SU-DHL-6 (cell line): ENCODE measurements at regions not wholly inside any gene's neighbourhood (a gene's known extent, or its start where the extent isn't known, plus 50 kb on each side); places are given as distances from the start of the nearest gene placed in this dataset.
"Not testable (repeated sequence)": the region's sequence is repeated elsewhere in the genome, so short reads cannot be mapped to it uniquely, and the experiment has no call there.

Source experiments
- H2AFZ ChIP-seq: fragments of 200-600 bp; sonication (generic); 2 replicates; pipeline ENCODE4 v1.6.1; 2014; ENCODE audit warnings: low read depth, mild to moderate bottlenecking, moderate library complexity, mixed read lengths, antibody characterized with exemption, low read length; ENCODE audit not compliant: severe bottlenecking
- H3F3A ChIP-seq: fragments of 200-600 bp; shearing (Covaris generic); 2 replicates; pipeline ENCODE4 v1.6.0; 2016; ENCODE audit warnings: antibody characterized with exemption, mild to moderate bottlenecking; ENCODE audit not compliant: insufficient read depth
- H3K27ac ChIP-seq: fragments of 200-600 bp; sonication (generic); 2 replicates; pipeline ENCODE4 v1.5.1; 2016; ENCODE audit warnings: low read depth, mild to moderate bottlenecking, low read length, moderate library complexity, mixed read lengths
- H3K27me3 ChIP-seq: fragments of 200-600 bp; sonication (generic), shearing (Covaris generic); 2 replicates; pipeline ENCODE4 v1.6.0; 2014; ENCODE audit warnings: mild to moderate bottlenecking, low read length
- H3K36me3 ChIP-seq: fragments of 200-600 bp; sonication (generic); 2 replicates; pipeline ENCODE4 v1.6.1; 2014; ENCODE audit warnings: mild to moderate bottlenecking, low read length, mixed read lengths
- H3K4me2 ChIP-seq: fragments of 300-600, 200-600 bp; shearing (Covaris generic), sonication (generic); 2 replicates; pipeline ENCODE4 v1.6.0; 2014; ENCODE audit warnings: low read length, low read depth, mild to moderate bottlenecking; ENCODE audit not compliant: poor library complexity, severe bottlenecking
- H3K4me3 ChIP-seq: fragments of 200-600 bp; sonication (generic); 2 replicates; pipeline ENCODE4 v1.5.1; 2014; ENCODE audit warnings: antibody characterized with exemption, low read length, mild to moderate bottlenecking, mixed read lengths; ENCODE audit not compliant: insufficient read depth, poor library complexity, severe bottlenecking
- H3K79me2 ChIP-seq: fragments of 200-600 bp; sonication (generic); 2 replicates; pipeline ENCODE4 v1.6.1; 2014; ENCODE audit warnings: mild to moderate bottlenecking, low read length, moderate library complexity; ENCODE audit not compliant: insufficient read depth
- H3K9ac ChIP-seq: fragments of 200-600 bp; sonication (generic); 2 replicates; pipeline ENCODE4 v1.7.0; 2014; ENCODE audit warnings: mild to moderate bottlenecking, low read length
- H3K9me2 ChIP-seq: fragments of 200-600 bp; sonication (generic); replicated peaks from 2 replicates; pipeline ENCODE4 v1.6.1; 2014; ENCODE audit warnings: low read length; ENCODE audit not compliant: insufficient read depth
- H3K9me3 ChIP-seq: fragments of 200-600 bp; sonication (generic); 2 replicates; pipeline ENCODE4 v1.6.1; 2014; ENCODE audit warnings: low read length, mixed read lengths; ENCODE audit not compliant: insufficient read depth
- H4K20me1 ChIP-seq: fragments of 200-600 bp; sonication (generic); 2 replicates; pipeline ENCODE4 v1.6.1; 2014; ENCODE audit warnings: low read depth, mild to moderate bottlenecking, antibody characterized with exemption, low read length, moderate library complexity, mixed read lengths
- CTCF ChIP-seq: fragments of 200-600 bp; sonication (generic); IDR thresholded peaks from one replicate; pipeline ENCODE4 v1.5.1; 2017; ENCODE audit warnings: antibody characterized with exemption, mild to moderate bottlenecking, low read length, moderate library complexity; ENCODE audit not compliant: insufficient read depth, poor library complexity, severe bottlenecking
- EZH2phosphoT487 ChIP-seq: fragments of 200-600 bp; sonication (generic), shearing (Covaris generic); conservative IDR thresholded peaks from 2 replicates; pipeline ENCODE4 v1.6.1; 2018; ENCODE audit warnings: mild to moderate bottlenecking, antibody characterized with exemption, low read length, moderate library complexity, mixed read lengths

DNA sequence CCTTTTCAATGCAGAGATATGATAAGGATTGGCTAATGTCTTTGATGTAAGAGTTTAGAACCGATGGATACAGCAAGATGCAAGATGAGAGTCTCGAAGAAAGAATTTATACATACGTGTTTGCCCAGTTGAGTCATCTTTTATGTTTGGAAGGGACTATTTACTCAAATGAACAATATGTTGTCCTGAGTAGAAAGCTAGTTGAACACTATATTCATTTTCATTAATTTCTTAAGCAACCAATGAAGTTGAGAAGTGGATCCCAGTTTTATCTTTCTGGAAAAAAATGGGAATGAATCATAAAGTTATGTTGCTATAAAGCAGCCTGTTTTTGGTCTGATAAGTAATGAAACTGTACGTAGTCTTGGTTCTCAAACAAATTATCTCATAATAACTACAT is 1431.7 kb upstream of the FLRT2 start:
- no peaks in the 10 kb centered on the region for H3K9me2 ChIP-seq
- no peak overlapping the region for H2AFZ ChIP-seq
- H4K20me1 ChIP-seq = no peaks in the 10 kb centered on the region
- no peaks in the 10 kb centered on the region for H3K9me3 ChIP-seq
- H3K27me3 ChIP-seq = no peaks in the 10 kb centered on the region
- H3K27ac ChIP-seq = no peak overlapping the region
- no peak overlapping the region for H3K4me2 ChIP-seq
- H3K79me2 ChIP-seq = no peaks in the 10 kb centered on the region
- no peaks in the 10 kb centered on the region for H3F3A ChIP-seq
- no peak overlapping the region for H3K4me3 ChIP-seq
- TF ChIP-seq EZH2phosphoT487 (no peak), CTCF (no peak)
- no peaks in the 10 kb centered on the region for H3K36me3 ChIP-seq
- no peak overlapping the region for H3K9ac ChIP-seq

DNA sequence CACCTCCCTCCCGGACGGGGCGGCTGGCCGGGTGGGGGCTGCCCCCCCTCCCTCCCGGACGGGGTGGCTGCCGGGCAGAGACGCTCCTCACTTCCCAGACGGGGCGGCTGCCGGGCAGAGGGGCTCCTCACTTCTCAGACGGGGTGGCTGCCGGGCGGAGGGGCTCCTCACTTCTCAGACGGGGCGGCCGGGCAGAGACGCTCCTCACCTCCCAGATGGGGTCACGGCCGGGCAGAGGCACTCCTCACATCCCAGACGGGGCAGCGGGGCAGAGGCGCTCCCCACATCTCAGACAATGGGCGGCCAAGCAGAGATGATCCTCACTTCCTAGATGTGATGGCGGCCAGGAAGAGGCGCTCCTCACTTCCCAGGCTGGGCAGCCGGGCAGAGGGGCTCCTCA is 1430.4 kb upstream of the FLRT2 start:
- not testable (repeated sequence) for H3K36me3 ChIP-seq, H4K20me1 ChIP-seq, H3K79me2 ChIP-seq

GRCh38 chr14:84107835-84108343 is 1422.1 kb upstream of the FLRT2 start:
- Histone ChIP-seq H3K4me2 (no peak overlapping the region), H3F3A (no peaks in the 10 kb centered on the region), H3K9me3 (no peaks in the 10 kb centered on the region)

More for the DNA sequence above, 1430.4 kb upstream of the FLRT2 start:
- not testable (repeated sequence) for H3K9ac ChIP-seq, H3K27ac ChIP-seq, H3K9me2 ChIP-seq, H3K9me3 ChIP-seq, H3K4me2 ChIP-seq, H3F3A ChIP-seq, H3K4me3 ChIP-seq, H2AFZ ChIP-seq, H3K27me3 ChIP-seq

More at GRCh38 chr14:84107835-84108343, 1422.1 kb upstream of the FLRT2 start:
- no peak overlapping the region for H3K4me3 ChIP-seq
- no peak overlapping the region for H3K9ac ChIP-seq
- no peaks in the 10 kb centered on the region for H3K9me2 ChIP-seq
- H4K20me1 ChIP-seq = no peaks in the 10 kb centered on the region
- TF ChIP-seq CTCF (no peak), EZH2phosphoT487 (no peak)
- H2AFZ ChIP-seq = no peak overlapping the region
- H3K79me2 ChIP-seq = no peaks in the 10 kb centered on the region
- H3K36me3 ChIP-seq = no peaks in the 10 kb centered on the region
- no peak overlapping the region for H3K27ac ChIP-seq
- H3K27me3 ChIP-seq = no peaks in the 10 kb centered on the region
